AG09319 (cell line): ENCODE measurements at regions not wholly inside any gene's neighbourhood (a gene's known extent, or its start where the extent isn't known, plus 50 kb on each side); places are given as distances from the start of the nearest gene placed in this dataset.
"Not testable (repeated sequence)": the region's sequence is repeated elsewhere in the genome, so short reads cannot be mapped to it uniquely, and the experiment has no call there.

Experiments
- DNase-seq: peaks from one replicate; pipeline ENCODE4 v3.0.0-alpha.2; 2010; ENCODE audit warnings: low read depth; ENCODE audit errors: extremely low read depth
- CTCF ChIP-seq: IDR thresholded peaks from 2 replicates; pipeline ENCODE4 v1.5.1; 2011; ENCODE audit warnings: low read depth, mild to moderate bottlenecking, inconsistent platforms, low read length, moderate library complexity

GRCh38 chr3:151520105-151520504 lies 59.2 kb upstream of the IGSF10 start:
- TF ChIP-seq CTCF: no peak

GRCh38 chr3:151511433-151511832 lies 50.6 kb upstream of the IGSF10 start:
- not testable (repeated sequence) for DNase-seq

More at GRCh38 chr3:151520105-151520504, 59.2 kb upstream of the IGSF10 start:
- DNase-seq: no peak
